ENCODE measurements at regions not wholly inside any gene's neighbourhood (a gene's known extent, or its start where the extent isn't known, plus 50 kb on each side); places are given as distances from the start of the nearest gene placed in this dataset.
"Not testable (repeated sequence)": the region's sequence is repeated elsewhere in the genome, so short reads cannot be mapped to it uniquely, and the experiment has no call there.

DNA sequence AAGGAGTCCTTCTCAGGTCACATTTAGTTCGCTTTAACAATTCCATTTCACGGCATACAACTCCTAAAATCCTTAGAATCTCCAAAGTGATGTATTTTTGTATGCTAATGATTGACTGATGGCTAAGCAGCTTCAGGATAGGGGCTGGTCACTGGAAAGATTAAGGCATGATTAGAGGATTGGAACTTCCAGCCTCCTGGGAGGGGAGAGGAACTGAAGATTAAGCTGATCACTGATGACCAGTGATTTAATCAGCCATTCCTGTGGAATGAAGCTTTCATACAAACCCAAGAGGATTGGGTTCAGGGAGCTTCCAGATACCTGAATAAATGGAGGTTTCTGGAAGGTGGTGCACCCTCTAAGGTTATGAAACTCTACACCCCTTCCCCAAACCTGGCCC is 123.9 kb upstream of the CDK13 start:
- DNase-seq = no peak

DNA sequence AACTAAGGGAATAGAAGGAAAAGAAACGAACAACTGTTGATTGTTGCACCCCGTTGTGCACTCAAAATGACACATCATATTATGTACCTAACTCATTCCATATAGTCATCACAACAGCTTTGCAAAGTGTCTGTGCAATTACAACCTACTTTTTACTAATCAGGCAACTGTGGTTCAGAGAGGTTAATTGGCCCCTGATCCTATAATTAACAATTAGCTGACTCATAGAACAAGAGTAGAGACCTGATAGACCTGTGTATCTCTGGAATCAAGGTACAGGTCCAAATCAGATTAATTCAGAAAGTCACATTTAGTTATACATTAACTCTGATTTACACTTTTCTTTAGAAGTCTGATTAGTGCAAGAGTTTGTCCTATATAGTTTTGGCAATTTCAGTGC is 122.5 kb upstream of the CDK13 start:
- DNase-seq = no peak

DNA sequence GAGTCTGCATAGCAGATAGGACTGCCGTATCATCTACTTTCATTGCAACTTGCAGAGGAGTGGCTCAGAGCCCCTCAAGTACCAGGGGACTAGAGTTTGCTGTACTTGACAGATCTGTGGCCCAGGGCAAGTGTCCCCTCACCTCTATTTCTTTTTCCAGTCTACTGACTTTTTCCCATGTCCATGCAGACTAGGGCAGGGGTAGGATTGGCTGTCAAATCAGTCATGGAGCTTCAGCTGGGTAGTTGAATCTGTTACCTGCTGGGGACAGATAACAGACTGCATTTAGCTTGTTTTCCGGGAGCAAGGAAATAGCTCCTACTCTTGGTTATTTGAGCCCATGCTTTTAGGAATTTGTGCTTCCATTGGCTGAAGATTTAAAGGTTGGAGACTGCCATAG is 121.0 kb upstream of the CDK13 start:
- DNase-seq = no peak

DNA sequence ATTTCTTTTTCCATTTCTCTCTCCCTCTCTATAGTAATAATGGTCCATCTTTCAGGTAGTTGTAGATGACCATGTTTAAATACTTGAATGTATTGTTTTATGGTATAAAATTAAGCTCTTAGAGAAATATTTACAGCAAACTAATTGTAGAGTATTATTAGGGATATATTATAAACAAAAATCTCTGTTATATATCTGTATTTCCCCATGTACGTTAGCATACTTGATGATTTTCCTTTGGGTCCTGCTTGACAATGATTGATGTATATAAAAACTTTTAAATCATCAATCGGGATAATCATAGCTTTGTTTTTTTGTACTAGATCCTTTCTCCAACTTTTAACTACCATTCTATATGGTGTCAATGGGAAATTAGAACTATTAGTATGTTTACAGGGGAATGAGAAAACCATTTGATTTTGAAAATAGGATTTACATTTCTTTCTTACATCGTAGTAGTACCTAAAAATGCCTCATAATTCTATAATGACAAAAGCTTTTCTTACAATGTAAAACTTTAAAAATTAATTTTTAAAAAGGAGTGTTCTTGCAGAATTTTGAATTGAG is 117.5 kb upstream of the CDK13 start:
- no peak for DNase-seq

DNA sequence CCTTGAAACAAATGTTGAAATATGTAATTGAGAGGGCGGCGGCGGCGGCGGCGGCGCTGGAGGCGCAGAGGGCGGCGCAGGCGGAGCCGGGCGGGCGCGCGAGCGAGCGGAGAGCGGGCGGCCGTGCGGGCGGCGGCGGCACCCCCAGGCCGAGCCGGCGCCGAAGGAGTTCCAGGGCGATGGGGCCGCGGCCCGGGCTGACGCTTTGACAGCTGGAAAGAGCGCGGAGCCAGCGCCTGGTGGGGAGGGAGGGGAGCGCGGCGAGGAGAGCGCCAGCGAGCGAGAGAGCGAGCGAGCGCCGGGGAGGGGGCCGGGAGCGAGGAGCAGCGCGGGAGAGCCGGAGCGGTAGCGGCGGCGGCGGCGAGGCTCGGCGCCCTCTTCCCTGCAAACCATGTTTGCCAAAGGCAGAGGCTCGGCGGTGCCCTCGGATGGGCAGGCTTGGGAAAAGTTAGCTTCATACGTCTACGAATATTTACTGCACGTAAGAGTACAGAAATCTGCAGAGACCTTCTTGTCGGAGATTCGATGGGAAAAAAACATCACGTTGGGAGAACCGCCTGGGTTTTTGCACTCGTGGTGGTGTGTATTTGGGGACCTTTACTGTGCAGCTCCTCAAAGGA is 116.8 kb upstream of the CDK13 start:
- DNase-seq = peak; percentile 11

DNA sequence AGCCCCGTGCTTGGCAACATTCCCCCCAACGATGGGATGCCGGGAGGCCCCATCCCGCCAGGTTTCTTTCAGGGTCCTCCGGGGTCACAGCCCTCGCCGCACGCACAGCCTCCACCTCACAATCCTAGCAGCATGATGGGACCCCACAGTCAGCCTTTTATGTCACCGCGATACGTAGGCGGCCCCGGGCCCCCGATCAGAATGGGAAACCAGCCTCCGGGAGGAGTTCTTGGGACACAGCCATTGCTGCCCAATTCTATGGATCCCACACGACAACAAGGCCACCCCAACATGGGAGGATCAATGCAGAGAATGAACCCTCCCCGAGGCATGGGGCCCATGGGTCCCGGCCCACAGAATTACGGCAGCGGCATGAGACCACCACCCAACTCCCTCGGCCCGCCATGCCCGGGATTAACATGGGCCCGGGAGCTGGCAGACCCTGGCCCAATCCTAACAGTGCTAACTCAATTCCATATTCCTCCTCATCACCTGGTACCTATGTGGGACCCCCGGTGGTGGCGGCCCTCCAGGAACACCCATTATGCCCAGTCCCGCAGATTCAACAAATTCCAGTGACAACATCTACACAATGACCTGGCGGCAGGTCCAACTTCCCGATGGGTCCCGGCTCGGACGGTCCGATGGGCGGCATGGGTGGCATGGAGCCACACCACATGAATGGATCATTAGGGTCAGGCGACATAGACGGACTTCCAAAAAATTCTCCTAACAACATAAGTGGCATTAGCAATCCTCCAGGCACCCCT is 116.0 kb upstream of the CDK13 start:
- DNase-seq = not testable (repeated sequence)

DNA sequence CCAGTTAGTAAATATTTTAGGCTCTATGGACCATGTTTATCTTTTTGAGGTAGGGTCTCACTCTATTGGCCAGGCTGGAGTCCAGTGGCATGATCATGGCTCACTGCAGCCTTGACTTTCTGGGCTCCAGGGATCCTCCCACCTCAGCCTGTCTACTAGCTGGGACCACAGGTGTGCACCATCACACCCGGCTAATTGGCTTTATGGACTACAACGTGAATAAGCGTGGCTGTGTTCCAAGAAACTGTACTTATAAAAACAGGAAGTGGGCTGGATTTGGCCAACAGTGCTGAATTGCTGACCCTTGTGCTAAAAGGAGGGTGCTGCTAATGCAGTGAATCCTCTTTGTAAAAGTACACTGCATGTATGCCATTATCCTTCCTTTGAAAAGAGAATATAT is 111.7 kb upstream of the CDK13 start:
- DNase-seq = no peak

DNA sequence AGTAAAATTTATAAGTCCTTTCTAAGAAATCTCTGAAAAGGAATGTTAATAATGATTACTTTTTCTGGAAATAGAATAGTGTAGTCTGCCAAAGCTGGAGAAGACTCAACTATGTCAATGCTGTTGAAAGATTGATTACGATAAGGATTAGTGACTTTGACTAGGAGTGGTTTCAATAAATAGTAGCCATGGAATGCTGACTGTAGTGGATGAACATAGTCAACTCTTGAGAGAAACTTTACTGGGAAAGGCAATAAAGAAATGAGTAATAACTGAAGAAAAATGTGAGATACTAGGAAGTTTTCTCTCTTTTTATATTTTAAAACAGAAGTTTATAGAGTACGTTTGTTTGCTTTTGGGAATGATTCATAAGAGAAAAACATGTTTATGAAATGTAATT is 105.0 kb upstream of the CDK13 start:
- no peak for DNase-seq

DNA sequence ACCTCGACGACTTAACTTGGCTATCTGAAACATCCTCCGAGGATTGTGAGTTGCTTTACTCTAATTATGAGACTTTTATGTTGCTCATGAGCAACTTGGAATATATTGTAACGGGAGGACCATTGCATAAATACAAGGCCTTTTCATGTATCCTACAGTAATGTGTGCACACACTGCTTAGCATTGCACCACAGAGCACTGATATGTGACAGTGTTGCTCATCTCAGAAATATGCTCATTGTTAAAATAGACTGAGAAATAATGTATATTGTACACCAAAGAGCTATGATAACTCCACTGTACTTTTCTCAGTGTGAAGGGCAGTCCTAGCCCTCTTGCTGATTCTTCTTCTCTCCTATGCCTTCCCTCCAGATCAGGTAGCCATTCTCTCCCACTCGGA is 102.8 kb upstream of the CDK13 start:
- DNase-seq = no peak

DNA sequence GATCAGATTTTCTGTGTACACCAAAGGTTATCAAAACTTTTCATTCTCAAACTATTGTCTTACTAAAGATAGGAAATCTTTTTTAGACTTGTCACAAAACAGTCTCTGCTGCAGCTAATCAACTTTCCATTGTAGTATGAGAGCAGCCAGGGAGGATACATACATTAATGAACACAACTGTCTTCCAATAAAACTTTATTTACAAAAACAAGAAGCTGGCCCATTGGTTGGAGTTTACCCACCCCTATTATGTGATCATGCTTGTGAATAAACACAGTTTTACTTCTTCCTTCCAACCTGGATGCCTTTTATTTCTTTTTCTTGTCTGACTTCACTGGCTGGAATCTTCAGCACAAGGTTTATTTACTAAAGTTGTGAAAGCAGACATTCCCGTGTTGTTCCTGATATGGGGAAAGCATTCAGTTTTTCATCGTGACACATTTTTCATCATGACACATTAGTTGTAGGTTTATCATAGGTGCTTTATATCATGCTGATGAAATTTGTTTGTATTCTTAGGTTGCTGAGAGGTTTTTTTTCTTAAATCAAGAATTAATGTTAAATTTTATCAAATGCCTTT is 98.5 kb upstream of the CDK13 start:
- no peak for DNase-seq

DNA sequence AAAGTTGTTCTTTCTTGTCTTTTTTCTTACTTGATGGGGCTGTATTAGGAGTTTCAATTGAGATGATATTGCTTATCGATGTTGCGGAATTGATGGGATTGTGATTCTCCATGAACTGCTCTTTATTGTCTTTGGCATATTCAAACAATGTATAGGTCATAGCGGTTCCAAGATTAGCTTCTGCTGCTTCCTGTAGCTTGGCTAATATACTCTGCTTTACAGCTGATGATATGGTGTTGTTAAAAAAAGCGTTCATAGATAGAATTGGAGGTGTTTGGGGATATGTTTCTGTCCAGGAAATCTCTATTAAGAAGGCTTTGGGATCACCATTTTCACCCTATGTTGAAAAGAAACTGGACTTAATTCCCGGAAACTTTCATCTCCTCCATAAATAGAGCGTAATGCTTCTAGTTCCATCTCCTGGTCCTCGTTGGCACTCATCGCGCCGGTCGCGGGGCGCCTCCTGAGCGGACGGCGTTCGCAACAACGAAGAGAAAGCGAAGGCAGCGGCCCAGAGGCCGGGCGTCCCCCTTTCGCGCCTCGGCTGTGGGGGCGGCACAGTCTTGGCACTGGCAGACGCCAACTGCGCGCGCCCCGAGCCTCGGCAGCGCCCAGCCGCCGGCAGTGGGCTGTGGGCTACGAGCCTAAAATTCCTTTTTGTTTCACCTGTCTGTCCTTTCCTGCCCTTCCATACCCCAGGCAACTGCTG is 95.3 kb upstream of the CDK13 start:
- DNase-seq = not testable (repeated sequence)

DNA sequence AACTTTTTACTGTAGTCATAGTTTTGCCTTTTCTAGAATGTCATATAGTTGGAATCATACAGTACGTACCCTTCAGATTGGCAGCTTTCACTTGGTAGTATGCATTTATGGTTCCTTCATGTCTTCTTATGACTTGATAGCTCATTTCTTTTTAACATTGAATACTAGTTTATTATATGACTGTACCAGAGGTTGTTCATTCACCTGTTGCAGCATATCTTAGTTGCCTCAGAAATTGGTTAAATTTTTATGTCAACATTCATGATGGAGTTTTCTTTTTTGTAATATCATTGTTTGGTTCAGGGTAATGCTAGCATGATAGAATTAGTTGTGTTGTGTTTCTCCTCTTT is 94.8 kb upstream of the CDK13 start:
- DNase-seq = no peak

DNA sequence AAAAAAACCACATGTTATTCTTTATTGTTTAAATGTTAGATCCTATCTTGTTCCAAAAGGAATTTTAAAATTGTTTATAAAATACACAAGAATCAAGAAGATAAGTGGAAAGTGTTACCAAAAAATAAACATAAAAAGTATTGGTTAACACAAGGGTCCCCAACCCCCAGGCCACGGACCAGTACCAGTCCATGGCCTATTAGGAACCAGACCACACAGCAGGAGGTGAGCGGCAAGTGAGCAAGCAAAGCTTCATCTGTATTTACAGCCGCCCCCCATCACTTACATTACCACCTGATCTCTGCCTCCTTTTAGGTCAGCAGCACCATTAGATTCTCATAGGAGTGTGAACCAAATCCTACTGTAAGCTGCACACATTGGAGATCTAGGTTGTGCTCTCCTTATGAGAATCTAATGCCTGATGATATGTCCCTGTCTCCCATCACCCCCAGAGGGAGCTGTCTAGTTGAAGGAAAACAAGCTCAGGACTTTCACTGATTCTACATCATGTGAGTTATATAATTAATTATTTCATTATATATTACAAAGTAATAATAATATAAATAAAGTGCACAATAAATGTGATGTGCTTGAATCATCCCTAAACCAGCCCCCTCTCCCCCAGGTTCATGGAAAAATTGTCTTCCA is 86.3 kb upstream of the CDK13 start:
- not testable (repeated sequence) for DNase-seq

DNA sequence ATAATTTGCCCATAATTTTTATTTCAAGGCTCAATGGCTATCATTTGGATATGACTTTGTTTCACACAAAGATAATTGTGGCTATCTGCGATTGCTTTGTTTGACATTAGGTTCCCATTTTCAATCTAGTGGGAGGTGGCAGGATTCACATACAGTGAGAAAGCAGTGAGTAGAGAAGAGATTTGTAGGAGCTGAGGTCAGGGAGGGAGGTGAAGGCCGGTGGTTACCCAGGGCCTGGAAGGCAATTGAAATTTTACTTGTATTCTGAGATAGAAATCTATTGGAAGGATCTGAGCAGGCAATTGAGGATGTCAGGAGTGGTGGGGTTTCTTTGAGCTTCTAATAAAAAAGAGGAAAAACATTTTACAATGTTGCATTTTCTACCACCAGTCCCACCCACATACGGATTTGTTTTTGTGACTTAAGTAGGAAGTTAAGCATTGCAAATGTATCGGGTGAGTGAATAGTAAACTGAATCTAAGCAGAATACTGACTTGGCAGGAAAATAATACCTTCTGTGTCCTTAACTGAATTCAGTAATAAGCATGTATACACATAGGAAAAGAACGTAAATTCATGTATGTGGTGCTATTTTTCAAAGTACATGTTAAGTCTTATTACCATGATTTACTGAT is 80.1 kb upstream of the CDK13 start:
- DNase-seq = not testable (repeated sequence)

DNA sequence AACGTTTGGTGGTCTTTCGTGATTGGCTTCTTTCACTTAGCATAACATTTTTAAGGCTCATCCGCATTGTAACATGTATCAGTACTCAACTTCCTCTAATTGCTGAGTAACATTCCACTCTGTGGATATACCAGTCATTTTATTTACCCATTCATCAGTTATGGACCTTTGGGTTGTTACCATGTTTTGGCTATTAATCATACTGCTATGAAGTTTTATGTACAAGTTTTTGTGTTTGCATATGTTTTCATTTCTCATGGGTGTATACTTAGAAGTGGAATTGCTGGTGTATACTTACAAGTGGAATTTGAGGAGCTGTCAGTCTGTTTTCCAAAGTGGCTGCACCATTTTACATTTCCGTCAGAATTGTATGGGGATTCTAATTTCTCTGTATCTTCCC is 78.4 kb upstream of the CDK13 start:
- DNase-seq = not testable (repeated sequence)

DNA sequence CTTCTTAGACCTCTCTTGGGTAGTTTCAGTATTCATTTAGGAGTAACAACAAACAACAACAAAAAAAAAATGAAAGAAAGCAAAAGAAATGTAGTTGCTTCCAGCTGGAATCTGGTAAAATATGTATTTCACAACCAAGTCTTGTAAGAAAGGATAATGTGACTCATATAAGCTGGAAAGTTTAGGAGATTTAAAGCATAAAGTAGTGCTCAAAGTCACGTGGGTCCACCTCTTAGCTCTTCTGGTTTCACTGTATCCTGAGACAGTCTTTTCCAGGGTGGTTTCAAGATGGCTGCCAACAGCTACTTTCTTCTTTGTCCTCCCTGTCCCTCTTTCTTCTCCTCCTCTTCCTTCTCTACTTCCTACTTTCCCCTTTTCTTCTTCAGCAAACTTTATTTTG is 69.5 kb upstream of the CDK13 start:
- no peak for DNase-seq

DNA sequence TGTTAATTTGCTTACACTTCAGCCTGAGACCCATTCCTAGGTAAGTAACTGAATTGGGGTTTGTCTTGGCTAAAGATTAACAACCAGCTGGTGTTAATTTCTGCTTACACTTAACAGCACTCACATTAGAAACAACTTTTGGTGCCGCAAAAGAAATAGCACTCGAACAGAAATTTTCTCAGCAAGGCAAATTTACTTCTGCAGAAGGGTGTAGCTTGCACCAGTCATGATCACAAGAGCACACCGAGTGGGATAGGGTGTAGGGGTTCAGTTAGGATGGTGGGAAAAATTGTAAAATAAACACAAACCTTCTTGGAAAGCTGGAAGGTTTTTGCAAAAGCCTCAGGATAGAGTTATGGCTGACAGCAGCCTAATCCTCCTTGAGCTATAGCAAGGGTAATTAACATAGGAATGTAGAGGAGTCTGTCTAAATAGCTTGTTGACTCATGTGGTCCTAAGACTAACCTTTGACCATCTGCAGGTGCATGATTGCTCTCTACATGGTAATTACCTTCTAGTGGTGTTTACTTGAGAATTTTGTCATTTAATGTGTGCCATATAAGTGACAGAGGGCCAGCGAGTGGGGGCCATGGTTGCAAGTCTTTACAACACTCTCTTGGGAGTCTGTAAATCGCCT is 67.8 kb upstream of the CDK13 start:
- DNase-seq = no peak

DNA sequence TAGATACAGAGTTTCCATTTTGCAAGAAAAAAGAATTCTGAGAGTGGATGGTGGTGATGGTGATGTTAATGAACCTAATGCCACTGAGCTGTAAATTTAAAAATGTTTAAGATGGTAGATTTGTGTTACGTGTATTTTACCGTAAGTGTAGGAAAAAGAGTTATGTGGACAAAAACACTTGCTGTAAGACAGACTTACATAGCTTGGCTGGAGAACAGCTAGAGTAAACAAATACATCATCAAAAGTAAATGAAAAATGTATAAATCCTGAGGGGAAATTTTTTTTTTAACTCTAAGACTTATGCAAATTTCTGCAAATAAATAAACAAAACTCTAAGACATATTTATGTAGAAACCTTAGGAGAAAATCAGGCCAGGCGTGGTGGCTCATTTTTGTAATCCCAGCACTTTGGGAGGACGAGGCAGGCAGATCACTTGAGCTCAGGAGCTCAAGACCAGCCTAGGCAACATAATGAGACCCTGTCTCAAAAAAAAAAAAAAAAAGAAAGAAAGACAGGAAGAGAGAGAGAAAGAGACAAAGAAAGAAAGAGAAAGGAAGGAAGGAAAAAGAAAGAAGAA is 66.2 kb upstream of the CDK13 start:
- DNase-seq = no peak

DNA sequence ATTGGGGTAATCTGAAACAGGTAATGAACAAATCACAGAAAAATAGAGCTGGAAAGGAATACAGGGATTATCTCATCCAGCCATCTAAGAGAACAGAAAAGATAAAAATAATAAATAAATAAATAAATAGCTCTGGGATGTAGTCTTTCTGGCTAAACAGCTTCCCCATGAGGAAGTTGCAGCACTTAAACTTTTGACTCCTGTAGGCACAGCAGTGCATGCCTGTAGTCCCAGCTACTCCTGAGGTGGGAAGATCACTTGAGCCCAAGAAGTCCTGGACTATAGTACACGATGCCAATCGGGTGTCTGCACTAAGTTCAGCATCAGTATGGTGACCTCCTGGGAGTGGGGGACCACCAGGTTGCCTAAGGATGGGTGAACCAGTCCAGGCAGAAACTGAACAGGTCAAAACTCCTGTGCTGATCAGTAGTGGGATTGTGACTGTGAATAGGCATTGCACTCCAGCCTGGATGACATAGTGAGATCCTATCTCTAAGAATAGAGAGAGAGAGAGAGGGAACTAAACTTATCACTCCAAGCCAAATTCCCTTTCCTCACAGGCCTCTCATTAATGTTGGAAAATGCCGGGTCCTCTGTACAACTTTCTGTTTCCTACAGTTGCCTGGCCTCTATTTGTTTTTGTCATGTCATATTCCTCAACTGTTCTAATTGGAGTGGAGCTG is 61.7 kb upstream of the CDK13 start:
- no peak for DNase-seq

DNA sequence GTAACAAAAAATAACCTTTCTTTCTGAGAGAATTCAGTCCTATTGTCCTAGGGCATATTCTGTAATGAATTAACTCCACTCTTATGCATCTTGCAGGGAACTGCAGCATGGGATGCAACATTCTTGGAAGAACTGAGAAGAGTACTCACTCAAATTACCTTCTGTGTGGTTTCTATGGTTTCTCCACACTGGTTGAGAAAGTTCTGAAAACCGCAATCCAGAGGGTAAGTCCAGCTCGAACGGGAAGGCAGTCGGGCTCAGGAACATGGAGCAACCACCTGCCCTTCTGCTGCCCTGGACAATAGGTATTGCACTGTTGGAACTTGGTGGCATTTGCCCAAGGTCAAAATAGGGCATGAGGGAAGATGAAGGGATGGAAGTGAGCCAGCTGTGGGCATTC is 59.6 kb upstream of the CDK13 start:
- DNase-seq = no peak

DNA sequence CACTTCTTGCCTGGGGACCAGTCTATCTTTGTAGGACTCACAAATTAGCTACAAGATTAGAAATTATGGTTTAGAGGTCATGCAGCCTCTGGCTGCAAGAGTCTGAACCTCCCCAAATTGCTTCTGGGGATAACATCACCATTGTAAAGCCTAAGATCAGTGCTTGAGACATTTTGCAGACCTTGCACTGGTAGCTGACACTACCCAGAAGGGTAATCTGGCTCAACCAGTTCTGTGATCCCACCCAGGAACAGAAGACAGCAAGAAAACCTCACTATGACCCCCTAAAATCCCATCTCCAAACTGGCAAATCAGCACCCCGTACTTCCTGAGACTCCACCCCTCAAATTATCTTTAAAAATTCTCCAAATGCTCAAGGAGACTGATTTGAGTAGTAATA is 58.2 kb upstream of the CDK13 start:
- DNase-seq = no peak
